ENCODE measurements at regions not wholly inside any gene's neighbourhood (a gene's known extent, or its start where the extent isn't known, plus 50 kb on each side); places are given as distances from the start of the nearest gene placed in this dataset.

- H3K36me3 ChIP-seq (ENCODE audit: control insufficient read depth in 4 of 4, insufficient read depth in 3 of 4, low read depth in 1 of 4, low read length in 3 of 4) = no peaks in the 10 kb centered on the region
- H3K9ac ChIP-seq (ENCODE audit: low read depth in 1 of 2, low read length in 2 of 2) = no peak overlapping the region
- WGBS = 90% methylated on average over 2 of the region's 2 CpGs
- no peaks in the 10 kb centered on the region for H3K9me3 ChIP-seq (ENCODE audit: control insufficient read depth in 4 of 4, low read length in 3 of 4)
- TF ChIP-seq NR2F2 (IDR thresholded peaks at IDR 0.05) = no peak
- TF ChIP-seq REST (IDR thresholded peaks at IDR 0.05) = no peak
- no peaks in the 10 kb centered on the region for H3K27me3 ChIP-seq (ENCODE audit: control insufficient read depth in 4 of 4, insufficient read depth in 4 of 4, low read length in 3 of 4)
- DNase-seq (ENCODE audit: low spot score) = no peak
- no peak overlapping the region for H3K27ac ChIP-seq (ENCODE audit: low read depth in 1 of 2, low read length in 2 of 2)
- no peak overlapping the region for H3K4me3 ChIP-seq (ENCODE audit: low read depth in 1 of 3, low read length in 3 of 3)
- no peaks in the 10 kb centered on the region for H3K4me1 ChIP-seq (ENCODE audit: control insufficient read depth in 4 of 4, insufficient read depth in 4 of 4, low read length in 3 of 4)
Measured at GRCh38 chr5:82807021-82807420, 270.2 kb downstream of the TMEM167A start.

DNA sequence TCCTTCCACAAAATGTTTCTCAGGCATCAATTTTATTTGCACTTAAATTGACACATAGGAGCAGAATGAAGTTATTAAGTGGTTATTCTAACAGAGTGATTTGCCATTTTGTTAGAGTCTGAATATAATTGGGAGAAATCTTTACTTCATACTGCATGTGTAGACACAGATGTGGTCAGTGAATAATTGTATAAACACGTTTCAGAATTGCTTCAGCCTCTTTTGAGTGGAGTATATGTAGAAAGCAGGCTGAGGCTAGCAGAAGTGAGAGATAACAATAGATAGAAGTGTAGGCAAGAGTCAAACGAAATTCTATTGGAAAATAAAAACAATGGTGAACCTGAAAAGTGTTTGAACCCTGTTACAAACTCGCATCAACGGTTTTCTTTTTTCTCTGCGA is 270.7 kb downstream of the TMEM167A start:
- no peaks in the 10 kb centered on the region for H3K4me1 ChIP-seq (ENCODE audit: control insufficient read depth in 4 of 4, insufficient read depth in 4 of 4, low read length in 3 of 4)
- no peak for DNase-seq (ENCODE audit: low spot score)
- H3K27ac ChIP-seq (ENCODE audit: low read depth in 1 of 2, low read length in 2 of 2) = no peak overlapping the region
- no peak overlapping the region for H3K4me3 ChIP-seq (ENCODE audit: low read depth in 1 of 3, low read length in 3 of 3)
- H3K9me3 ChIP-seq (ENCODE audit: control insufficient read depth in 4 of 4, low read length in 3 of 4) = no peaks in the 10 kb centered on the region
- no peaks in the 10 kb centered on the region for H3K36me3 ChIP-seq (ENCODE audit: control insufficient read depth in 4 of 4, insufficient read depth in 3 of 4, low read depth in 1 of 4, low read length in 3 of 4)
- H3K27me3 ChIP-seq (ENCODE audit: control insufficient read depth in 4 of 4, insufficient read depth in 4 of 4, low read length in 3 of 4) = no peaks in the 10 kb centered on the region
- H3K9ac ChIP-seq (ENCODE audit: low read depth in 1 of 2, low read length in 2 of 2) = no peak overlapping the region
- no peak for TF ChIP-seq GABPA (IDR thresholded peaks at IDR 0.05 in 1 of 2, conservative IDR thresholded peaks at IDR 0.05 in 1 of 2)
- TF ChIP-seq TAF1 (conservative IDR thresholded peaks at IDR 0.05) = no peak
- TF ChIP-seq RXRA (IDR thresholded peaks at IDR 0.05) = no peak
- no peak for TF ChIP-seq REST (IDR thresholded peaks at IDR 0.05)
- TF ChIP-seq FOXA2 (IDR thresholded peaks at IDR 0.05) = no peak
- 83% methylated on average over 5 of the region's 5 CpGs for WGBS

DNA sequence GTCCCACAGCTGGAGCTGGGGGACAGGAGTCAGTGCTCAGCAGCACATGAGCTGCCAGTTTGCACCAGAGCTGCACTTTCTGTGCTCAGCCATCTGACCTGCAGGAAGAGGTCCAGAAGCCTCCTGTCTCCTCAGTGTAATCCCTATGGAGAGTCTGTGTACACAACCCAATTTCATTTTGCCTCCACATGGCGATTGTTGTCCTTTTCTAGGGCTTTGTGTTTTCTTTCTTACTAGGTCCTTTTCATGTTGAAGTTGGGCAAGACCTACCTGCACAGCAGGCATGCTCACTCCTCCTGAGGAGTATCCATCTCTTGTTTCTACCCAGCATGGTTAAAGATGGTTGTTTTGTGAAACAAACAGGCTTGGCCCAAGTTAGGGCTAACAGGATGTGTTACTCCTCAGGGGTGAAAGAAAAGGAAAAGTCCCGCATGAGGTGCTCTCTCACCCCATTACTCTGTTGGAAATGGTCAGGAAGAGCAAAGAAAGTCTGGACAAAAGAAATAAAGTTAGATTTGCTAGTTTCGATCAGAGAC is 273.0 kb downstream of the TMEM167A start:
- no peaks in the 10 kb centered on the region for H3K4me1 ChIP-seq (ENCODE audit: control insufficient read depth in 4 of 4, insufficient read depth in 4 of 4, low read length in 3 of 4)
- H3K9me3 ChIP-seq (ENCODE audit: control insufficient read depth in 4 of 4, low read length in 3 of 4) = no peaks in the 10 kb centered on the region
- WGBS = 87% methylated on average over 3 of the region's 3 CpGs
- H3K36me3 ChIP-seq (ENCODE audit: control insufficient read depth in 4 of 4, insufficient read depth in 3 of 4, low read depth in 1 of 4, low read length in 3 of 4) = no peaks in the 10 kb centered on the region
- DNase-seq (ENCODE audit: low spot score) = no peak
- no peak overlapping the region for H3K27ac ChIP-seq (ENCODE audit: low read depth in 1 of 2, low read length in 2 of 2)
- no peaks in the 10 kb centered on the region for H3K27me3 ChIP-seq (ENCODE audit: control insufficient read depth in 4 of 4, insufficient read depth in 4 of 4, low read length in 3 of 4)
- TF ChIP-seq NR2F2 (IDR thresholded peaks at IDR 0.05) (no peak), GABPA (IDR thresholded peaks at IDR 0.05 in 1 of 2, conservative IDR thresholded peaks at IDR 0.05 in 1 of 2) (no peak)
- TF ChIP-seq, protein P1, sequence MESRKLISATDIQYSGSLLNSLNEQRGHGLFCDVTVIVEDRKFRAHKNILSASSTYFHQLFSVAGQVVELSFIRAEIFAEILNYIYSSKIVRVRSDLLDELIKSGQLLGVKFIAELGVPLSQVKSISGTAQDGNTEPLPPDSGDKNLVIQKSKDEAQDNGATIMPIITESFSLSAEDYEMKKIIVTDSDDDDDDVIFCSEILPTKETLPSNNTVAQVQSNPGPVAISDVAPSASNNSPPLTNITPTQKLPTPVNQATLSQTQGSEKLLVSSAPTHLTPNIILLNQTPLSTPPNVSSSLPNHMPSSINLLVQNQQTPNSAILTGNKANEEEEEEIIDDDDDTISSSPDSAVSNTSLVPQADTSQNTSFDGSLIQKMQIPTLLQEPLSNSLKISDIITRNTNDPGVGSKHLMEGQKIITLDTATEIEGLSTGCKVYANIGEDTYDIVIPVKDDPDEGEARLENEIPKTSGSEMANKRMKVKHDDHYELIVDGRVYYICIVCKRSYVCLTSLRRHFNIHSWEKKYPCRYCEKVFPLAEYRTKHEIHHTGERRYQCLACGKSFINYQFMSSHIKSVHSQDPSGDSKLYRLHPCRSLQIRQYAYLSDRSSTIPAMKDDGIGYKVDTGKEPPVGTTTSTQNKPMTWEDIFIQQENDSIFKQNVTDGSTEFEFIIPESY (IDR thresholded peaks at IDR 0.05) = no peak
- H3K9ac ChIP-seq (ENCODE audit: low read depth in 1 of 2, low read length in 2 of 2) = no peak overlapping the region
- no peak overlapping the region for H3K4me3 ChIP-seq (ENCODE audit: low read depth in 1 of 3, low read length in 3 of 3)
